HG03520 (cell line): ENCODE measurements at regions not wholly inside any gene's neighbourhood (a gene's known extent, or its start where the extent isn't known, plus 50 kb on each side); places are given as distances from the start of the nearest gene placed in this dataset.
"Not testable (repeated sequence)": the region's sequence is repeated elsewhere in the genome, so short reads cannot be mapped to it uniquely, and the experiment has no call there.

Source experiments
- ATAC-seq: cut with Tn5 transposase; IDR thresholded peaks from one replicate; pipeline ENCODE4 v1.9.1; 2021; ENCODE audit warnings: mild to moderate bottlenecking, moderate library complexity; ENCODE audit not compliant: unreplicated experiment

DNA sequence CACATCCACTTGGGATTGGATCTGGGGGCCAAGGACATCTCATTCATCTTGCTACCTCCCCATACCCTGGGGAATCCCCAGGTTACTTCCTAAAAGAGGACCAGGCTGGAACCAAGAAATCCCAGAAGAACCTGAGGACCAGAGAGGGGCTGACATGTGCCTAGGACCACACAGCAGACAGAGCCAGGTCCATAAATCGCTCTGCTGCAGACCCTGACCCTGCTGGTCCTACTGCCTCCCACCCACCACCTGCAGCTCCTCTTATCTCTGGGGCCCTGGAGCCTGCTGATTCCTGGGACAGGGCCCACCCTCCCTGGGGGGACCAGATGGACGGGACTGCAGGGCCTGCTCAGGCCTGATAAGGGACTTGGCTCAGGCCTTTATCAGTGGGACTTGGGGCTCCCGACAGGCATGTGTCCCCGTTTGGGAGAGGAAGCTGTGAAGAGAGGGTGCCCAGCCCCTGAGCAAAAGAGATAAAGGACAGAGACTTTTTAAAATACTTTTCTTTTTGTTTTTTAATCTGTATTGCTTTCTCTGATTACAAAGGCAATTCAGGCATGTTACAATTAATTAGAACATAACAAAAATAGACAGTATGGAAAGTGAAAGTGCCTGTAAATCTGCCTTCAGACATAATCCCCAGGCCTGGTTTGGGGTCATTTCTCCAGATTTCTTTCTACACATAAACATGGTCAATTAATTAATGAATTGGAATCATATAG, 101.3 kb upstream of the LARP1 start:
- ATAC-seq, result no peak

DNA sequence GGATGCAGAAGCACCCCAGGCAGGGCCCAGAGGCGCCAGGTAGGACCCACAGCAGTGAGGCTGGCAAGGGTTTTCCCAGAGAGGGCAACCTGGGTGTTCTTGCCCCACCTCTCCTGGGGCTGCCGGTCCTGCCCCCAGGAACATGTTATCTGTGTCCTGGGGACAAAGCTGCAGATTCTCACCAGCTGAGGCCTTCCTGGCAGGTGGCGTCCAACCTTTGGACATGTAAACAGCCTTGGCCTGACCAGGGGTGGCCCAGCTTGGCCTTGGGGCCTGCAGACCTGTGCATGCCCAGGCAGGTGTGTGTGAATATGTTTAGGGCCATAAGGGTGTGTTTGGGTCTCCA, 101.8 kb upstream of the LARP1 start:
- no peak for ATAC-seq

DNA sequence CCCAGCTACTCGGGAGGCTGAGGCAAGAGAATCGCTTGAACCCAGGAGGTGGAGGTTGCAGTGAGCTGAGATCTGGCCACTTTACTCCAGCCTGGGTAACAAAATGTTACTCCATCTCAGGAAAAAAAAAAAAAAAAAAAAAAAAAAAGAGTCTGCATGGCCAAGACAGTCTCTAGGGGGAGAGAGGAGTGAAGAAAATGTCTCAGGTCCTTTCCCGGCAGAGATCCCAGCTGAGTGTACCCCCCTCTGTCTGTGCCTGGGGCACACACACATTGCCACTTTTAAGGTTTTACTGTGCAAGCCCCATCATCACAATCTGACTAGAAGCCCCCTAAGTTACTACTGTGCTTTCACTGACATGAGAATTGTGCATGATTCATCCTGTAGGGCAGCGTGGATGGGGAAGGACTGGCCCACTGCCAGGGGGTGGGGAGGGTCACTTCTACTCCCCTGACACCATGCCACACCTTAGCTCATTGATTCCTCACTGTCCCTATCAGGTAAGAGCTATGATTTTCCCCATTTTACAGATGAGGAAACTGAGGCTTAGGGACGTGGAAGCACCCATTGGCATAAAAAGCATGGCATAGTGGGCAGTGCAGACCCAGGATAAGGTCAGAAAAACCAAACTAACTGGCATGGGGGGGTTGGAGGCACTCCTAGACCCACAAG, 102.3 kb upstream of the LARP1 start:
- ATAC-seq, result no peak

DNA sequence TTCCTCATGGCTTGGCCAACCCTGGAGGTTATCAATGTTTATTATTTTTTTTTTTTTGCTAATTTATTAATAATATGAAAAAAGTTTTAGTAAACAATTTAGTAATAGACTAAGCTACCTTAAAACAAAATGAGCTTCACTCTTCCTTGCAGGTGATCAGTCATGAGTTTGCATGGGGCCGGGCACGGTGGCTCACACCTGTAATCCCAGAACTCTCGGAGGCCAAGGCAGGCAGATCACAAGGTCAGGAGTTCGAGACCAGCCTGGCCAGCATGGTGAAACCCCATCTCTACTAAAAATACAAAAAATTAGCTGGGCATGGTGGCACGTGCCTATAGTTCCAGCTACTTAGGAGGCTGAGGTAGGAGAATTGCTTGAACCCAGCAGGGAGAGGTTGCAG, 103.4 kb upstream of the LARP1 start:
- ATAC-seq, result not testable (repeated sequence)

DNA sequence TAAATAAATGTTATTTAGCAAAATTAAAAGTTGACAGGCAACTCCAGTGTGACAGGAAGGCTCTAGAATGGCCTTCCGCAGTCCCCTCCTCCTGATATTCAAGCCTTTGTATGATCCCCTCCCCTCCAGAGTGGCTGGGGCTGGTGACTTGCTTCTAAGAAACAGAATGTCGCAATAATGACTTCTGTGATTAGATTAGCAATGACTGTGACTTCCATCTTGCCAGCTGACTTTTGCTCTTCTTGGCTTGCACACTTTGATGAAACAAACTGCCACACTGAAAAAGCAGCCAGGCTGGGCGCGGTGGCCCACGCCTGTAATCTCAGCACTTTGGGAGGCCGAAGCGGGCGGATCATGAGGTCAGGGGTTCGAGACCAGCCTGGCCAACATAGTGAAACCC, 106.5 kb upstream of the LARP1 start:
- no peak for ATAC-seq

DNA sequence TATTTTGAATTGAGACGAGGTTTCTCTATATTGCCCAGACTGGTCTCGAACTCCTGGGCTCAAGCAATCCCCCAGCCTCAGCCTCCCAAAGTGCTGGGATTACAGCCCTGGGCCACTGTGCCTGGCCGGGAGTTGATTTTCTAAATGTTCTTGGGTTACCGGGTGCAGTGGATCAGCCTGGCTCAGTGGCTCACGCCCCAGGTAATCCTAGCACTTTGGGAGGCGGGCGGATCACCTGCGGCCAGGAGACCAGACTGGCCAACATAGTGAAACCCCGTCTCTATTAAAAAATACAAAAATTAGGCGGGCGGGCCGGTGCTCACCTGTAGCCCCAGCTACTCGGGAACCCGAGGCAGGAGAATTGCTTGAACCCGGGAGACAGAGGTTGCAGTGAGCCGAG, 106.9 kb upstream of the LARP1 start:
- ATAC-seq, result no peak

DNA sequence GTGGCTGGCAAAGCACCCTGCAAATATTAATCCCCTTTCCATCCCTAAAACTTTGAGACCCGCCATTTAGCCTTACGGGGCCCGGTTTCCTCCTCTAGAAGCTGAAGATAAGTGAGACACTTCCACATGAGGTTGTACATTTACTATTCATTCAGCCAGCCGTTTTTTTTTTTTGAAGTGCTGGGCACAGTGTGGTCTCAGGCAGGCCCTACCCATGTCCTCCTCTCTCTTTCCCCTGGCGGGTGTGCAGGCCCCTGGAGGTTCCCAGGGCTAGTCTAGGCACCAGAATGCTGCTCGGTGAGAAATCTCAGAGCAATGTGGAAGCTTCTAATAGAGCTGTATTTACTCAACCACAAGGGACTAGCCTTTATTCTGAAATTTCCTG, 107.4 kb upstream of the LARP1 start:
- ATAC-seq, result no peak

DNA sequence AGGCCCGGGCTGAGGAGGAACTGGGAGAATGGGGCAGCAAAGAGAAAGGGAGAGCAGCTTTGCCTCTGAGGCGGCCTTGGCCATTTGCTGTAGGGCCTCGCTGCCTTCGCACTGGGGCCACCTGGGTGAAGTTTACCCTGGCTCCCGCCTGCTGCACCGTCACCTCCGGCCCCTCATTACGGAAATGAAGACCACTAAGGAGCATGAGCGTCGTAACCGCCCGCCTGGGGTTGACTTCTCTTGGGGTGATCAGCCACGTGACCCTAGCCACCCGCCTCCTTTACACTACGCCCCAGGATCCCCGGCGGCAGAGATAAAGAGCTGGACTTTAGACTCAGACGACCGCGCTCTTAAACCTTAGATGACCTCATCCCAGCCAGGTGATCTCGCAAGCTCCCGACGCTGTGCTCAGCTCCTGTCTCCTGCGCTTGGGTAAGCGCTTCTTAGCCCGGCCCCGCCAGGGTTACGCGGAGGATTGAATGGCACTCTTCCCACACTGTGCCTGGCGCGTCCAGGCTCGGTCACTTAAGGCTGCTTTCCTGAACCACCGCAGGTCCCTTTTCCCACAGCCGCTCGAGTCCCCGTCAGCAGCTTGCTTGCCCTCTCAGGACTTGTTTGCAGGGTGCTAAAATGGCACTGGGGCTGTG, 107.9 kb upstream of the LARP1 start:
- ATAC-seq, result peak; percentile 86

DNA sequence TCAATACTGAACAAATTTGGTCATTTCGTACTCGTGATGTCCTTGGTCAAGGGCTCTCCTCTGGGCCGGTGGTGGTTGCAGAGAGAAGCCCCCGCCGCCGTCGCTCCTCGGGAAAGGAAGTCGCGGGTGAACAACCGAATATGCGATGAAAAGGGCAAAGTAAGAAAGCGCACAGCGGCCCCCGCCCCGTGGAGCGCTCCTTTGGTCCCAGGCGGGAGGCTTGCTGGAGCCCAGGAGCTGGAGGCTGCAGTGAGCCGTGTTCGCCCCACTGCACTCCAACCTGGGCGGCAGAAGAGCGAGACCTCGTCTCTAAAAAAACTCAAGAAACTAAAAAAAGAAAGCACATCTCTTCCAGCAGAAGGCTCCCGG, 108.4 kb upstream of the LARP1 start:
- peak; percentile 11 for ATAC-seq

DNA sequence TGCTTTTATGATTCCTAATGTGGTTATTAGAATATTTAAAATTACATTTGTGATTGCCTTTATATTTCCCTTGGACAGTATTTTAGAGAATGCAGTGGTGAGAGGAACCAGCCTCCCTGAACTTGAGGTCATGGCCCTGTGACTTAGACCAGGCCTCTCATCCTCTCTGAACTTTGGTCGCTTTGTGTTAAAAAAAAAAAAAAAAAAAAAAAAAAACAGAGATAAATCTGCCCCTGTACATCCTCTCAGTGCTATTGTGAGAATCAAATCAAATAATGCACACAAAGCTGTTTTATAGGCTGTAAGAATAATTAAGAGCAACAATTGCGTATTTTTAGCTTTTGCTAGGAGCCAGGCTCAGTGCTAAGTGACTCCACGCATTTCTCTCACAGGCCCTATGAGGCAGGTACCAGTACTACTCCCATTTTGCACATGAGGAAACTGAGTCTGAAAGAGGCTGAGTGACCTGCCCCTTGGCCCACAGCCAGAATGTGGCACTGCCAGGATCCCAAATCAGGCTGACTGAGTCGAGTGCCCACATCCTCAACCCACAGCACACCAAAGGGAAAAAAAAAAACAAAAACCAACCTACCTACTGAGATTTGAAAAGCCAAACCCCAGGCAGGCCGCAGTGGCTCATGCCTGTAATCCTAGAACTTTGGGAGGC, 110.3 kb upstream of the LARP1 start:
- ATAC-seq, result no peak

DNA sequence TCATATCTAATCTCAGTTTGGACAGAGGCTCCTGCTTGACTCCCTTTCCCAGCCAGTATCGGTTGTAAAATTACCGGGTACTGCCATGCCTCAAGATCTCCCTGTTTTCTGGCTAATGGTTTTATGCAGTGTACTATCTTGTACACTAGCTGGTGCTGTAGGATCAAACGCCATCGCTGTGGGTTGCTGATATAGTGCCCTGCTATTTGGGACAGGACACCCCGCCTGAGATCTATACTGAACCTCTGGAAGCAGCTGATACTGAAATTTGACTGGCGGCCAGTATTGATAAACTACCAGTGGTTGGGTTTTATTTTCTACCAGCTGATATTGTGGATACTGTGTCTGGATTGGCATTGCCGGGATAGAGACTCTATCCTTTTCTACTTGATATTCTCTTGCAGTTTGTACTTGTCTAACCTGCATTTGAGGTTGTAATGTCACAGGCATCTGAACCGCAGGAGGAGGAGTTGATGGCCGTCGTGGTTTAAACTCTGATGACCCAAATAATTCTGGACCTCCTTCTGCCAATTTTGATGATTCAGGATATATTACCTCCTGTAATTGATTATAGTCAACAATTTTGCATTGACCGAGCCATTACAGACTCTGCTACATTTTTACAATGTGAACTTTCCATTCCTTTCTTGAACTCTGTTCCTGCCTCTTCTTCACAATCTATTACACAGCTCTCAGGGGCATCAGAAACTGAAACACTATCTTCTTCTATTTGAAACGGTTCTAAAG, 112.5 kb upstream of the LARP1 start:
- no peak for ATAC-seq

DNA sequence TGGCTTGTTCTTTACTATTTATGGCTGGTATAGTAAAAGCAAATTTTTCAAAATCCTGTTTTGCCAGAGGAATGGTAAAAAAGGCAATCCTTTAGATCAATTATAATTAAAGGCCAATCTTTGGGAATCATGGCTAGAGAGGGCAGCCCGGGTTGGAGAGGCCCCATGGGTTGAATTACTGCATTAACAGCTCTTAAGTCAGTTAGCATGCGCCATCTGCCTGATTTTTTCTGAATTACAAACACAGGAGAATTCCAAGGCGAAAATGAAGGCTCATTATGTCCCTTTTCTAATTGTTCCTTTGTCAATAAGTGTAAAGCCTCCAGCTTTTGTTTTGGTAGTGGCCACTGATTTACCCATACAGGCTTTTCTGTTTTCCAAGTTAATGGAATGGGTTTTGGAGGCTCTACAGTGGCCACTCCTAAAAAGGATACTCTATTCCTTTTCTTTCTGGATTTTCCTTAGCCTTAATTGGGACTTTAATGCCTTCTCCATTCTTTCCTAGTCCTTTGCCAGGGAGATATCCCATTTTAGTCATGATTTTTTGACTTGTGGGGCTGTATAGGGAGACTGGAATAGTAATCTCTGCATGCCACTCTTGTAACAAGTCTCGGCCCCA, 114.9 kb upstream of the LARP1 start:
- not testable (repeated sequence) for ATAC-seq

DNA sequence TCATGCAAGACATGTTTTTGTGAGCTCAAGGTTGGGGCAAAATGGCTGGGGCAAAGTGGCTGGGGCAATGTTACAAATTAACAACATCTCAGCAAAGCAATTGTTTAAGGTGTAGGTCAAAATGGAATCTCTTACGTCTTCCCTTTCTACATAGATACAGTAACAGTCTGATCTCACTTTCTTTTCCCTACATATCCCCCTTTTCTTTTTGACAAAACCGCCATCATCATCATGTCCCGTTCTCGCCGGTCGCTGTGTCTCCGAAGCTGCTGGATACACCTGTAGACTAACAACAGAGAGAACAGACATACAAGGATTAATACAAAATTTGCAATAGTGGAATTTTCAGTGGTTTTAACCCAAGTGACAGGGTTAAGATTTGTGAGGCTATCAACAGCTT, 118.4 kb upstream of the LARP1 start:
- not testable (repeated sequence) for ATAC-seq

DNA sequence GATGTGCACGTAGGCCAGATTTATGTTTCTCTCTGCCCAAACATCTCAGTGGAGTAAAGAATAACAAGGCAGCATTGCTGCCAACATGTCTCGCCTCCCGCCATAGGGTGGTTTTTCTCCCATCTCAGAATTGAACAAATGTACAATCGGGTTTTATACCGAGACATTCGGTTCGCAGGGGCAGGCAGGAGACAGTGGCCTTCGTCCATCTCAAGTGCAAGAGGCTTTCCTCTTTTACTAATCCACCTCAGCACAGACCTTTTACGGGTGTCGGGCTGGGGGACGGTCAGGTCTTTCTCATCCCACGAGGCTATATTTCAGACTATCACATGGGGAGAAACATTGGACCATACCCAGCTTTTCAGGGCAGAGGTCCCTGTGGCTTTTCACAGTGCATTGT, 118.9 kb upstream of the LARP1 start:
- ATAC-seq, result not testable (repeated sequence)

DNA sequence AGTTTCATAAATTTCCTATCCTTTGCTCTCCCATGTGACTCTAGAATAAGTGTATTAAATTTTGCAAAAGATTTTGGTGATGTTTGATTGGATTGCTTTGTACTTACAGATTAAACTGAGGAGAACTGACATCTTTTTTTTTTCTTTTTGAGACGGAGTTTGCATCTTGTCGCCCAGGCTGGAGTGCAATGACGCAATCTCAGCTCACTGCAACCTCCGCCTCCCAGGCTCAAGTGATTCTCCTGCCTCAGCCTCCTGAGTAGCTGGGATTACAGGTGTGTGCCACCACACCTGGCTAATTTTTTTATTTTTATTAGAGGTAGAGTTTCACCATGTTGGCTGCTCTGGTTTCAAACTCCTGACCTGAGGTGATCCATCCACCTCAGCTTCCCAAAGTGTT, 121.4 kb upstream of the LARP1 start:
- not testable (repeated sequence) for ATAC-seq

DNA sequence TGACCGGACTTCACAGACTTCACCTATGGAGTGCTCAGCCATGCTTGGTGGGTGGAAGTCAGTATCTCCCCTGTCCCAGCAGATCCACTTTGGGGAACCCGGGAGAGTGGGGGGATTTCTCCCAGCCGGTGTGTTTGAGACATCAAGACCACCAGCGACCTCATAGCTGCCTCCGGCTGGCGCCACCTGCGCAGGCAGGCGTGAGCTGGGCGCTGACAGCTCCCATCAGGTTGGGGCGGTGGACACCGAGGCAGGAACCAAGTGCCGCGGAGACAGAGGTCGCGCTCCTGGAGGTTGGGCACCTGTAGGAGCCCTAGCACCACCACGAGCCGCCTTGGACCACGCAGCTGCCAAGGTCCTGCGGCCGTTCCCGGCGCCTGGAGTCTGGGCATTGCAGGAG, 124.0 kb upstream of the LARP1 start:
- ATAC-seq, result no peak

DNA sequence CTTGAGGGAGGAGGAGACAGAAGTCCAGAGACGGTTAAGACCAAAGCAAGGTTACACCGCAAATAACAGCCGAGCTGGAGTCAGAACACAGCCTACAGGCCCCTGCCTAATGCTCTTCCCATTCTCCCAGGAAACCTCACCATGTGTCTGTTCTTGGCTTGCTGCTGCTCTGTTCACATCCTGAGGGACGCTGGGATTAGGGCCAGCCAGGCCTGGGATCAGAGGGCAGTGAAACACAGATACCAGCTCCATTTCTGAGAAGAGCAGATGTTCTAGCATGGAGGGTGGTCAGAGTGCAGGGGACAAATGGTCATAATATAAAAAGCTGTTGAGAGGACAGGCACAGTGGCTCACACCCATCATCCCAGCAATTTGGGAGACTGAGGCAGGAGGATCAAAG, 124.8 kb upstream of the LARP1 start:
- ATAC-seq, result no peak

DNA sequence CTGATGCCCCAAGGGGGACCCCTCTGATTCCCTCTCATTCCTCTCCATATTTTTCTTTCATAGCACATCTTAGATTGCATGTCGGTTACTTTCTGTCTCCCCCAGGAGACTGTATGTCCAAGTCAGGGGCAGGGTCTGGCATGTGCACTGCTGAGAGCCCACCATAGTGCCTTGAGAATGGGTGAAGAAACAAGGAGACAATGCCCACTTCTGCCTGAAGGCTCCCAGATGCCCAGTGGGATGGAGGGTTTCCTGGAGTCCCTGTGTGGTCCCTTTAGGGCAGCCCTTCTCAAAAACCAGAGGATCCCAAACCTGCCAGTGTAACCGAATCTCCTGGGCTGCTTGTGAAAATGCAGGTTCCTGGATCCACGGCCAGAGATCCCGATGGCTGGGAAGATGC, 126.5 kb upstream of the LARP1 start:
- ATAC-seq, result no peak

DNA sequence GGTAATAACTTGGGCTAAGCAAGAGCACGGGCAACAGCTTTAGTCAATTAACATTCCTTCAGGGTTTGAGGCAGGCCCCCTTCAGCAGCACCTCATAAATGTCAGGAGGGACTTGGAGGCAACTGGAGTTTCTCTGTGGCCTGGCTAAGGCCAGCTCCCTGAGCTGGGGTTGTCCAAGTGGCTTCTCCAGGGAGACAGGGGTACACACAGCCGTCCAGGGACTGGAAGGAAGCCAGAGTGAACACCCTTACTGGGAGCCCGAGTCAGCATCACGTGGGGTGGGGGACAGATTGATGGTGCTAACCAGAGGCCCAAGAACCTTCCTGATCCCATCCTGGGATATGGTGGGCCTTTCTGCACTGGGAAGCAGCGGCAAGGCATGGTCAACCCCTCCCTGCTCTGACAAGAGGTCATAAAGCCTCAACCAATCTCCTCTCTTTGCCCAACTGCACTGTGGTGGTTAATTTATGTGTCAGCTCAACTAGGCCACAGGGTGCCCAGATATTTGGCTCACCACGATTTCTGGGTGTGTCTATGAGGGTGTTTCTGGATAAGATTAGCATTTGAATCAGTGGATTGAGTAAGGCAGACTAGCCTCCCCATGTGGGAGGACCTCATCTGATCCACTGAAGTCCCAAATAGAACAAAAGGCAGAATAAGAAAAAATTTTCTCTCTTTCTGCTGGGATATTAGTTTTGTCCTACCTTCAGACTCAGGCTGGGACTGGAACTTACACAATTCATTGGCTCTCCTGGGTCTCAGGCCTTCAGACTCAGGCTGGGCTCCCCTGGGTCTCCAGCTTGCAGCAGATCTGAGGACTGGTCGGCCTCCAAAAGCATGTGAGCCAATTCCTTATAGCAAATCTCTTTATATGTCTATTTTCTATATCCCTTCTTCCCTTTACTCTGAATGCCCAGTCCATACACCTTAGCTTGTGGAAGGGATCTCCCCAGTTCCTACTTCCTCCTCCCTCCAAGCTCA, 127.2 kb upstream of the LARP1 start:
- no peak for ATAC-seq
